GM12878 (cell line): ENCODE measurements at regions not wholly inside any gene's neighbourhood (a gene's known extent, or its start where the extent isn't known, plus 50 kb on each side); places are given as distances from the start of the nearest gene placed in this dataset.

Experiments used
- ATAC-seq: fragments of 200-7000 bp; cut with Tn5 transposase; 3 replicates; pipeline ENCODE4 v1.9.1; 2020; ENCODE audit warnings: mild to moderate bottlenecking, moderate library complexity
- BruUV-seq: library from RNA; stranded (reverse); fragments of 400-500 nt; replicated peaks from 2 replicates; lab custom pipeline; 2021; lab: Mats Ljungman, UMichigan
- CTCF ChIA-PET: fragments of 300-600 bp; sonication (Branson Sonifier 250); formaldehyde crosslinking; extraction: SDS; loops from one replicate; lab custom pipeline; 2021; ENCODE audit warnings: inconsistent platforms; lab: Yijun Ruan, JAX
- POLR2A ChIA-PET: fragments of 350-600 bp; formaldehyde crosslinking; extraction: SDS; loops from one replicate; lab custom pipeline; 2021; ENCODE audit warnings: inconsistent platforms; lab: Charles Lee
- RAD21 ChIA-PET: fragments of 300-600 bp; sonication (Branson Sonifier 250); formaldehyde crosslinking; loops from one replicate; lab custom pipeline; 2023; ENCODE audit warnings: antibody characterized with exemption; ENCODE audit not compliant: unreplicated experiment; lab: Charles Lee
- SMC1A ChIA-PET: fragments of 300-600 bp; sonication (Branson Sonifier 250); formaldehyde crosslinking; loops from one replicate; lab custom pipeline; 2023; ENCODE audit not compliant: unreplicated experiment, uncharacterized antibody; lab: Charles Lee
- DNase-seq: peaks from one replicate; pipeline ENCODE4 v3.0.0-alpha.2; 2011; ENCODE audit warnings: low read depth, low spot score
- FAIRE-seq: peaks from 3 replicates; lab custom pipeline; 2011; peaks lifted over from hg19 to GRCh38; lab: Jason Lieb, UNC
- H2AFZ ChIP-seq: 2 replicates; pipeline ENCODE4 v1.6.0; 2011; ENCODE audit warnings: low read depth, low read length, control low read depth; ENCODE audit not compliant: control insufficient read depth
- H3K27ac ChIP-seq: 2 replicates; pipeline ENCODE4 v1.5.1; 2011; ENCODE audit warnings: control low read depth; ENCODE audit not compliant: control insufficient read depth, insufficient read depth
- H3K27me3 ChIP-seq, 2 experiments: replicated peaks in 1 of 2; 2 replicates each; pipeline versions ENCODE4 v1.6.0 to v1.6.1; 2011; ENCODE audit warnings: low read length in 1 of 2; ENCODE audit not compliant: control insufficient read depth in 2 of 2, insufficient read depth in 2 of 2
- H3K36me3 ChIP-seq, 2 experiments: 2 replicates each; pipeline ENCODE4 v1.5.1; 2011; ENCODE audit warnings: low read length in 1 of 2; ENCODE audit not compliant: control insufficient read depth in 2 of 2, insufficient read depth in 2 of 2
- H3K4me1 ChIP-seq: 2 replicates; pipeline ENCODE4 v1.6.1; 2011; ENCODE audit warnings: mild to moderate bottlenecking, low read length, moderate library complexity, mixed read lengths; ENCODE audit not compliant: control insufficient read depth, insufficient read depth
- H3K4me2 ChIP-seq: 2 replicates; pipeline ENCODE4 v1.6.0; 2011; ENCODE audit warnings: control low read depth; ENCODE audit not compliant: control insufficient read depth, insufficient read depth
- H3K4me3 ChIP-seq: fragments of 200-600 bp; sonication (generic); 2 replicates; pipeline ENCODE4 v1.5.1; 2016
- H3K79me2 ChIP-seq: 2 replicates; pipeline ENCODE4 v1.6.0; 2011; ENCODE audit warnings: low read length; ENCODE audit not compliant: control insufficient read depth, insufficient read depth
- H3K9ac ChIP-seq: 2 replicates; pipeline ENCODE4 v1.8.0; 2011; ENCODE audit warnings: low read length, control low read depth, mixed read lengths; ENCODE audit not compliant: control insufficient read depth, insufficient read depth
- H3K9me3 ChIP-seq: replicated peaks from 3 replicates; pipeline ENCODE4 v1.5.1; 2011; ENCODE audit warnings: mild to moderate bottlenecking, low read length; ENCODE audit not compliant: control insufficient read depth, insufficient read depth
- H4K20me1 ChIP-seq: 2 replicates; pipeline ENCODE4 v1.6.0; 2011; ENCODE audit not compliant: control insufficient read depth, insufficient read depth
- CHD1 ChIP-seq: IDR thresholded peaks from 2 replicates; pipeline ENCODE4 v1.6.1; 2012; ENCODE audit warnings: low read depth, low read length, improper control_type of control experiment
- CHD4 ChIP-seq: fragments of 200-600 bp; sonication (generic); IDR thresholded peaks from 2 replicates; pipeline ENCODE4 v1.6.1; 2016; ENCODE audit warnings: mild to moderate bottlenecking
- E2F8 ChIP-seq: fragments of 450-650 bp; IDR thresholded peaks from 2 replicates; pipeline ENCODE4 v1.6.1; 2018; ENCODE audit warnings: mild to moderate bottlenecking, low read depth, moderate library complexity; ENCODE audit not compliant: partially characterized antibody
- EED ChIP-seq: sonication (generic); IDR thresholded peaks from 2 replicates; pipeline ENCODE4 v1.6.1; 2016; ENCODE audit warnings: antibody characterized with exemption, low read depth
- IRF4 ChIP-seq: IDR thresholded peaks from 2 replicates; pipeline ENCODE4 v1.6.1; 2011; ENCODE audit warnings: low read depth, low read length
- MYC ChIP-seq: IDR thresholded peaks from 2 replicates; pipeline ENCODE4 v1.6.1; 2011; ENCODE audit warnings: mild to moderate bottlenecking, low read length, moderate library complexity, inconsistent platforms; ENCODE audit not compliant: insufficient read depth, insufficient replicate concordance, insufficient read length, severe bottlenecking
- NFXL1 ChIP-seq: fragments of 450-650 bp; IDR thresholded peaks from 2 replicates; pipeline ENCODE4 v1.6.1; 2017; ENCODE audit warnings: antibody characterized with exemption, mild to moderate bottlenecking, borderline replicate concordance
- NFYB ChIP-seq: IDR thresholded peaks from 2 replicates; pipeline ENCODE4 v1.6.1; 2011; ENCODE audit warnings: low read depth, mild to moderate bottlenecking, low read length, improper control_type of control experiment, moderate library complexity; ENCODE audit not compliant: insufficient read depth
- NR2C1 ChIP-seq: fragments of 450-650 bp; IDR thresholded peaks from 2 replicates; pipeline ENCODE4 v1.6.1; 2017; ENCODE audit warnings: antibody characterized with exemption, mild to moderate bottlenecking, moderate library complexity
- RUNX3 ChIP-seq: IDR thresholded peaks from 2 replicates; pipeline ENCODE4 v1.6.1; 2012; ENCODE audit warnings: low read length, inconsistent platforms
- SIX5 ChIP-seq: IDR thresholded peaks from 2 replicates; pipeline ENCODE4 v1.6.1; 2011; ENCODE audit warnings: mild to moderate bottlenecking, low read depth, low read length, moderate library complexity; ENCODE audit not compliant: severe bottlenecking
- ZNF687 ChIP-seq: fragments of 450-650 bp; IDR thresholded peaks from 2 replicates; pipeline ENCODE4 v1.6.1; 2017; ENCODE audit warnings: mild to moderate bottlenecking, moderate library complexity
- WGBS: methylation state at CpG from one replicate; pipeline ENCODE4 v1.1.6; 2016; ENCODE audit warnings: low lambda C conversion rate; ENCODE audit not compliant: insufficient replicate concordance, insufficient coverage; ENCODE audit errors: missing lambda C conversion rate; 5-methylcytosine and 5-hydroxymethylcytosine counted together
- in situ Hi-C: fragments of 300-500 bp; cut with MboI; formaldehyde crosslinking; loops from 9 replicates; pipeline ENCODE4 v1.14.3; 2018; ENCODE audit warnings: mixed read lengths
- intact Hi-C: fragments of 100-400 bp; cut with micrococcal nuclease; formaldehyde crosslinking; loops from one replicate; pipeline ENCODE4 v1.14.2; 2022; ENCODE audit not compliant: unreplicated experiment

GRCh38 chr17:45731459-45731858, 52.7 kb upstream of the CRHR1 start:
- Histone ChIP-seq H3K27me3 (no peaks in the 10 kb centered on the region), H3K9me3 (peaks cover 2% of the 10 kb centered on the region; the same call in 2 of the 3 replicates), H3K79me2 (no peaks in the 10 kb centered on the region), H3K4me1 (no peaks in the 10 kb centered on the region), H3K4me3 (no peak overlapping the region), H3K36me3 (no peaks in the 10 kb centered on the region), H4K20me1 (no peaks in the 10 kb centered on the region), H3K4me2 (no peak overlapping the region), H3K27ac (no peak overlapping the region), H3K9ac (no peak overlapping the region), H2AFZ (no peak overlapping the region)
- FAIRE-seq (no peak), ATAC-seq (no peak), DNase-seq (no peak)
- 0% methylated on average over 1 of the region's 1 CpG for WGBS
- ChIA-PET RAD21 (no interaction called here), CTCF (no interaction called here), POLR2A (interaction anchor here (0.6 kb wide), 1 partner anchor 543 kb away, joined by 5 read pairs; no protein-coding TSS in a partner anchor), SMC1A (no interaction called here)
- no peak for TF ChIP-seq MYC
- intact Hi-C loops: no loop called here
- BruUV-seq: no TSS peak
- in situ Hi-C loops: no loop called here

GRCh38 chr17:45732926-45733505, 51.1 kb upstream of the CRHR1 start:
- Histone ChIP-seq H3K27ac (no peak overlapping the region), H2AFZ (no peak overlapping the region), H3K9ac (no peak overlapping the region), H3K27me3 (no peaks in the 10 kb centered on the region), H3K79me2 (no peaks in the 10 kb centered on the region), H3K36me3 (no peaks in the 10 kb centered on the region), H3K4me3 (no peak overlapping the region), H4K20me1 (no peaks in the 10 kb centered on the region), H3K4me1 (no peaks in the 10 kb centered on the region), H3K4me2 (no peak overlapping the region), H3K9me3 (peaks cover 2% of the 10 kb centered on the region; the same call in 2 of the 3 replicates)
- ATAC-seq (no peak), FAIRE-seq (no peak), DNase-seq (no peak)
- BruUV-seq: no TSS peak
- ChIA-PET POLR2A (no interaction called here), SMC1A (no interaction called here), CTCF (no interaction called here), RAD21 (no interaction called here)
- intact Hi-C loops (no loop called here), in situ Hi-C loops (no loop called here)
- WGBS: 11% methylated on average over 6 of the region's 6 CpGs
- no peak for TF ChIP-seq RUNX3
- no peak for TF ChIP-seq NFXL1
- no peak for TF ChIP-seq SIX5
- no peak for TF ChIP-seq NR2C1
- no peak for TF ChIP-seq CHD1
- TF ChIP-seq EED: no peak
- TF ChIP-seq E2F8: no peak
- TF ChIP-seq NFYB: no peak
- TF ChIP-seq ZNF687: no peak
- no peak for TF ChIP-seq IRF4
- TF ChIP-seq CHD4: no peak
